Ovary (tissue), 7 donors: ENCODE measurements at regions not wholly inside any gene's neighbourhood (a gene's known extent, or its start where the extent isn't known, plus 50 kb on each side); places are given as distances from the start of the nearest gene placed in this dataset.

ENCODE experiments used
- DNase-seq, 5 donors: peaks; one replicate each; pipeline ENCODE4 v3.0.0-alpha.2; 2019 to 2020
- H3K27ac ChIP-seq, 2 donors: fragments of 200-600 bp; one replicate each; pipeline versions ENCODE4 v1.5.1 to v1.8.0; 2019 to 2022
- H3K27me3 ChIP-seq: fragments of 200-600 bp; one replicate; pipeline ENCODE4 v1.8.0; 2022
- H3K36me3 ChIP-seq: fragments of 200-600 bp; sonication (generic); one replicate; pipeline ENCODE4 v1.5.1; 2019
- H3K4me1 ChIP-seq: one replicate; pipeline ENCODE4 v1.8.1; 2013; ENCODE audit warnings: mild to moderate bottlenecking, moderate library complexity; ENCODE audit not compliant: insufficient read depth
- H3K4me3 ChIP-seq: fragments of 200-600 bp; sonication (generic); one replicate; pipeline ENCODE4 v1.5.1; 2017
- H3K9me3 ChIP-seq, 2 donors: fragments of 200-600 bp in 1 of 2; sonication (generic) in 1 of 2; one replicate each; pipeline versions ENCODE4 v1.5.1 to v1.8.1; 2013 to 2019; ENCODE audit warnings: mild to moderate bottlenecking in 1 of 2, moderate library complexity in 1 of 2
- CTCF ChIP-seq, 3 donors: fragments of 450-650 bp in 2 of 3; fragments of 200-600 bp in 1 of 3; IDR thresholded peaks; one replicate each; pipeline versions ENCODE4 v1.5.1 to v1.8.0; 2016 to 2022; ENCODE audit warnings: antibody characterized with exemption in 3 of 3, mild to moderate bottlenecking in 1 of 3
- EP300 ChIP-seq: sonication (generic); formaldehyde crosslinking; IDR thresholded peaks from one replicate; pipeline ENCODE4 v1.6.1; 2017; ENCODE audit warnings: antibody characterized with exemption
- POLR2A ChIP-seq: fragments of 450-650 bp; IDR thresholded peaks from one replicate; pipeline ENCODE4 v1.6.1; 2017; ENCODE audit warnings: antibody characterized with exemption, mild to moderate bottlenecking, moderate library complexity
- WGBS, 3 donors: extraction: QIAGEN DNeasy Blood & Tissue Kit in 1 of 3; methylation state at CpG; one replicate each; pipeline versions ENCODE4 v1.1.5 to v1.1.7; 2013 to 2017; 5-methylcytosine and 5-hydroxymethylcytosine counted together
- intact Hi-C, 4 donors: fragments of 100-400 bp; cut with DNase I; formaldehyde crosslinking; loops; one replicate each; pipeline versions ENCODE4 v1.11.0 to v1.15.1; 2022 to 2023
- donor health status: DM: no; HTN: no; CAD: no; lungs with moderate emphysema.
- donor health status: DM: no; HTN: no; CAD: no.
- donor health status: Bipolar disorder and iron deficiency.
- donor health status: DM: no; HTN: no; CAD: no.
- donor health status: DM: yes; HTN: yes; CAD: no.

GRCh38 chr9:89721971-89722530 is 117.2 kb downstream of the GADD45G start:
- no peaks in the 10 kb centered on the region for H3K4me1 ChIP-seq
- H3K36me3 ChIP-seq, result no peaks in the 10 kb centered on the region
- no peaks in the 10 kb centered on the region for H3K9me3 ChIP-seq
- intact Hi-C loops, result no loop called here
- H3K27me3 ChIP-seq, result no peaks in the 10 kb centered on the region
- no peak overlapping the region for H3K4me3 ChIP-seq
- no peak overlapping the region for H3K27ac ChIP-seq
- TF ChIP-seq CTCF (IDR thresholded peaks at IDR 0.05) (no peak), POLR2A (no peak), EP300 (no peak)
- whole genome bisulfite sequencing, 3 donors, result 90 to 93% (median 90%) methylated on average over 9 of the region's 9 CpGs
- no peak for DNase-seq

- Histone ChIP-seq H3K27me3 (no peaks in the 10 kb centered on the region), H3K9me3 (no peaks in the 10 kb centered on the region), H3K4me1 (no peaks in the 10 kb centered on the region), H3K36me3 (no peaks in the 10 kb centered on the region), H3K4me3 (no peak overlapping the region), H3K27ac (no peak overlapping the region)
- TF ChIP-seq CTCF (IDR thresholded peaks at IDR 0.05) (no peak), EP300 (no peak), POLR2A (no peak)
- 92 to 95% (median 94%) methylated on average over 6 of the region's 6 CpGs for WGBS, 3 donors
- DNase-seq, result no peak
- intact Hi-C loops, result no loop called here
These were observed 117.9 kb downstream of the GADD45G start for GRCh38 chr9:89722712-89723111.

- TF ChIP-seq CTCF (IDR thresholded peaks at IDR 0.05) (no peak), POLR2A (no peak), EP300 (no peak)
- WGBS, 3 donors, result 20 to 24% (median 23%) methylated on average over 3 of the region's 3 CpGs
- no peak overlapping the region for H3K4me3 ChIP-seq
- no peak for DNase-seq
- no peaks in the 10 kb centered on the region for H3K36me3 ChIP-seq
- no peak overlapping the region for H3K27ac ChIP-seq
- intact Hi-C loops, result no loop called here
- no peaks in the 10 kb centered on the region for H3K9me3 ChIP-seq
- no peaks in the 10 kb centered on the region for H3K4me1 ChIP-seq
- H3K27me3 ChIP-seq, result no peaks in the 10 kb centered on the region
These were observed 118.8 kb downstream of the GADD45G start for GRCh38 chr9:89723469-89724100.

GRCh38 chr9:89724659-89725058 is 119.8 kb downstream of the GADD45G start:
- no peak for DNase-seq
- intact Hi-C loops, result no loop called here
- WGBS, 3 donors, result 97 to 98% (median 98%) methylated on average over 4 of the region's 4 CpGs
- H3K36me3 ChIP-seq, result no peaks in the 10 kb centered on the region
- H3K27me3 ChIP-seq, result no peaks in the 10 kb centered on the region
- H3K4me3 ChIP-seq, result no peak overlapping the region
- no peaks in the 10 kb centered on the region for H3K9me3 ChIP-seq
- TF ChIP-seq EP300, result no peak
- TF ChIP-seq POLR2A, result no peak
- TF ChIP-seq CTCF (IDR thresholded peaks at IDR 0.05), result no peak
- no peak overlapping the region for H3K27ac ChIP-seq
- H3K4me1 ChIP-seq, result no peaks in the 10 kb centered on the region
